GM23248 (cell line): ENCODE measurements at regions not wholly inside any gene's neighbourhood (a gene's known extent, or its start where the extent isn't known, plus 50 kb on each side); places are given as distances from the start of the nearest gene placed in this dataset.

ENCODE experiments used
- DNase-seq: peaks from one replicate; pipeline ENCODE4 v3.0.0-alpha.2; 2015
- H2AFZ ChIP-seq: fragments of 200-600 bp; sonication (generic); 2 replicates; pipeline ENCODE4 v1.6.1; 2016; ENCODE audit warnings: antibody characterized with exemption
- H3F3A ChIP-seq: fragments of 200-600 bp; sonication (generic); 2 replicates; pipeline ENCODE4 v1.6.1; 2016; ENCODE audit warnings: mild to moderate bottlenecking, antibody characterized with exemption, mixed run types; ENCODE audit not compliant: insufficient read depth
- H3K27ac ChIP-seq: fragments of 200-600 bp; sonication (generic); 2 replicates; pipeline ENCODE4 v1.5.1; 2016; ENCODE audit warnings: mild to moderate bottlenecking
- H3K27me3 ChIP-seq: fragments of 200-600 bp; sonication (generic); replicated peaks from 2 replicates; pipeline ENCODE4 v1.6.1; 2016; ENCODE audit warnings: mild to moderate bottlenecking; ENCODE audit not compliant: insufficient read depth
- H3K36me3 ChIP-seq: fragments of 200-600 bp; sonication (generic); 2 replicates; pipeline ENCODE4 v1.6.1; 2016; ENCODE audit warnings: low read depth, mild to moderate bottlenecking
- H3K4me1 ChIP-seq: fragments of 200-600 bp; sonication (generic); 2 replicates; pipeline ENCODE4 v1.6.1; 2016; ENCODE audit warnings: mild to moderate bottlenecking; ENCODE audit not compliant: insufficient read depth
- H3K4me2 ChIP-seq: fragments of 200-600 bp; sonication (generic); one replicate; pipeline ENCODE4 v1.6.1; 2016; ENCODE audit warnings: mild to moderate bottlenecking; ENCODE audit not compliant: unreplicated experiment
- H3K4me3 ChIP-seq: fragments of 200-600 bp; sonication (generic); 2 replicates; pipeline ENCODE4 v1.5.1; 2016; ENCODE audit warnings: mild to moderate bottlenecking
- H3K79me2 ChIP-seq: fragments of 200-600 bp; sonication (generic); 2 replicates; pipeline ENCODE4 v1.6.1; 2016; ENCODE audit warnings: mild to moderate bottlenecking; ENCODE audit not compliant: insufficient read depth
- H3K9ac ChIP-seq: fragments of 200-600 bp; sonication (generic); 2 replicates; pipeline ENCODE4 v1.6.1; 2016; ENCODE audit warnings: mild to moderate bottlenecking
- H3K9me2 ChIP-seq: fragments of 200-600 bp; sonication (generic); 2 replicates; pipeline ENCODE4 v1.6.1; 2016; ENCODE audit warnings: mixed run types, mild to moderate bottlenecking, moderate library complexity; ENCODE audit not compliant: insufficient read depth
- H3K9me3 ChIP-seq: fragments of 200-600 bp; sonication (generic); one replicate; pipeline ENCODE4 v1.6.1; 2017; ENCODE audit warnings: low read depth
- H4K20me1 ChIP-seq: fragments of 200-600 bp; sonication (generic); 2 replicates; pipeline ENCODE4 v1.6.0; 2016; ENCODE audit not compliant: insufficient read depth
- EZH2 ChIP-seq: fragments of 200-600 bp; sonication (generic); IDR thresholded peaks from 2 replicates; pipeline ENCODE4 v1.6.1; 2018; ENCODE audit warnings: antibody characterized with exemption, mild to moderate bottlenecking; ENCODE audit not compliant: insufficient read depth, poor library complexity, severe bottlenecking
- EZH2phosphoT487 ChIP-seq: fragments of 200-600 bp; sonication (generic); IDR thresholded peaks from 2 replicates; pipeline ENCODE4 v1.6.1; 2018; ENCODE audit warnings: antibody characterized with exemption, moderate library complexity, mild to moderate bottlenecking, low read depth; ENCODE audit not compliant: insufficient read depth
- WGBS, 2 experiments: methylation state at CpG; one replicate each; pipeline ENCODE4 v1.1.6; 2015 to 2017; ENCODE audit warnings: low lambda C conversion rate in 2 of 2, low coverage in 1 of 2; ENCODE audit errors: missing lambda C conversion rate in 2 of 2; 5-methylcytosine and 5-hydroxymethylcytosine counted together
- in situ Hi-C: fragments of 300-500 bp; cut with MboI; formaldehyde crosslinking; loops from 2 replicates; pipeline ENCODE4 v1.15.0; 2020

- TF ChIP-seq EZH2phosphoT487 (no peak), EZH2 (no peak)
- Histone ChIP-seq H4K20me1 (no peaks in the 10 kb centered on the region), H3K9ac (no peak overlapping the region), H3K27ac (no peak overlapping the region), H3K4me2 (no peak overlapping the region), H3K9me2 (no peaks in the 10 kb centered on the region), H3F3A (no peaks in the 10 kb centered on the region), H3K4me1 (no peaks in the 10 kb centered on the region), H3K4me3 (no peak overlapping the region), H2AFZ (no peak overlapping the region), H3K27me3 (no peaks in the 10 kb centered on the region), H3K79me2 (no peaks in the 10 kb centered on the region), H3K36me3 (no peaks in the 10 kb centered on the region), H3K9me3 (no peaks in the 10 kb centered on the region)
- in situ Hi-C loops: no loop called here
- DNase-seq: no peak
- 38 to 46% methylated on average over 4 of the region's 4 CpGs for WGBS, 2 experiments
Observed at GRCh38 chr15:87639305-87640011, 617.1 kb downstream of the NTRK3 start.

- no peaks in the 10 kb centered on the region for H3K27me3 ChIP-seq
- no peaks in the 10 kb centered on the region for H4K20me1 ChIP-seq
- DNase-seq: no peak
- TF ChIP-seq EZH2phosphoT487 (no peak), EZH2 (no peak)
- H2AFZ ChIP-seq: no peak overlapping the region
- H3F3A ChIP-seq: no peaks in the 10 kb centered on the region
- H3K9me2 ChIP-seq: no peaks in the 10 kb centered on the region
- no peak overlapping the region for H3K9ac ChIP-seq
- H3K4me1 ChIP-seq: no peaks in the 10 kb centered on the region
- in situ Hi-C loops: no loop called here
- 13 to 18% methylated on average over 3 of the region's 3 CpGs for WGBS, 2 experiments
- no peak overlapping the region for H3K4me2 ChIP-seq
- no peaks in the 10 kb centered on the region for H3K9me3 ChIP-seq
- H3K36me3 ChIP-seq: no peaks in the 10 kb centered on the region
- H3K27ac ChIP-seq: no peak overlapping the region
- H3K4me3 ChIP-seq: no peak overlapping the region
- no peaks in the 10 kb centered on the region for H3K79me2 ChIP-seq
Observed at GRCh38 chr15:87638554-87639083, 617.9 kb downstream of the NTRK3 start.

- no peaks in the 10 kb centered on the region for H3K36me3 ChIP-seq
- H3K27me3 ChIP-seq: no peaks in the 10 kb centered on the region; the same call in 1 of the 2 replicates
- DNase-seq: no peak
- H4K20me1 ChIP-seq: no peaks in the 10 kb centered on the region
- H2AFZ ChIP-seq: no peak overlapping the region
- H3K4me2 ChIP-seq: no peak overlapping the region
- in situ Hi-C loops: no loop called here
- H3K79me2 ChIP-seq: no peaks in the 10 kb centered on the region
- H3K9ac ChIP-seq: no peak overlapping the region
- H3K9me2 ChIP-seq: no peaks in the 10 kb centered on the region
- H3F3A ChIP-seq: no peaks in the 10 kb centered on the region
- no peak for TF ChIP-seq EZH2
- TF ChIP-seq EZH2phosphoT487: no peak
- no peak overlapping the region for H3K27ac ChIP-seq
- H3K4me1 ChIP-seq: no peaks in the 10 kb centered on the region
- H3K9me3 ChIP-seq: no peaks in the 10 kb centered on the region
- 32 to 54% methylated on average over 1 of the region's 1 CpG for WGBS, 2 experiments
- H3K4me3 ChIP-seq: no peak overlapping the region
Observed at GRCh38 chr15:87634361-87634760, 622.2 kb downstream of the NTRK3 start.

GRCh38 chr15:87633525-87633924 lies 623.0 kb downstream of the NTRK3 start:
- TF ChIP-seq EZH2phosphoT487 (no peak), EZH2 (no peak)
- Histone ChIP-seq H3K9ac (no peak overlapping the region), H3K27ac (no peak overlapping the region), H2AFZ (no peak overlapping the region), H3K27me3 (no peaks in the 10 kb centered on the region; the same call in 1 of the 2 replicates), H3K79me2 (no peaks in the 10 kb centered on the region), H3F3A (no peaks in the 10 kb centered on the region), H3K36me3 (no peaks in the 10 kb centered on the region), H4K20me1 (no peaks in the 10 kb centered on the region), H3K4me3 (no peak overlapping the region), H3K4me2 (no peak overlapping the region), H3K9me3 (no peaks in the 10 kb centered on the region), H3K9me2 (no peaks in the 10 kb centered on the region), H3K4me1 (no peaks in the 10 kb centered on the region)
- WGBS, 2 experiments: 8 to 24% methylated on average over 1 of the region's 1 CpG
- no peak for DNase-seq
- in situ Hi-C loops: no loop called here

GRCh38 chr15:87632364-87632763 lies 624.2 kb downstream of the NTRK3 start:
- Histone ChIP-seq H2AFZ (no peak overlapping the region), H3K4me1 (no peaks in the 10 kb centered on the region), H3K79me2 (no peaks in the 10 kb centered on the region), H3K4me2 (no peak overlapping the region), H3K9me3 (no peaks in the 10 kb centered on the region), H3K9me2 (no peaks in the 10 kb centered on the region), H3K9ac (no peak overlapping the region), H3K27me3 (no peaks in the 10 kb centered on the region; the same call in 1 of the 2 replicates), H4K20me1 (no peaks in the 10 kb centered on the region), H3K27ac (no peak overlapping the region), H3F3A (no peaks in the 10 kb centered on the region), H3K4me3 (no peak overlapping the region), H3K36me3 (no peaks in the 10 kb centered on the region)
- DNase-seq: no peak
- TF ChIP-seq EZH2phosphoT487: no peak
- TF ChIP-seq EZH2: no peak
- in situ Hi-C loops: no loop called here
